Suprapubic skin (tissue), 4 donors: ENCODE measurements at regions not wholly inside any gene's neighbourhood (a gene's known extent, or its start where the extent isn't known, plus 50 kb on each side); places are given as distances from the start of the nearest gene placed in this dataset.

ENCODE experiments used
- DNase-seq, 2 donors: peaks; one replicate each; pipeline ENCODE4 v3.0.0-alpha.2; 2019; ENCODE audit warnings: low spot score in 2 of 2
- H3K27ac ChIP-seq: fragments of 200-600 bp; sonication (generic); one replicate; pipeline ENCODE4 v1.5.1; 2019
- H3K27me3 ChIP-seq: fragments of 200-600 bp; sonication (generic); one replicate; pipeline ENCODE4 v1.5.1; 2019
- H3K36me3 ChIP-seq: fragments of 200-600 bp; sonication (generic); one replicate; pipeline ENCODE4 v1.5.1; 2019
- H3K4me1 ChIP-seq: fragments of 200-600 bp; sonication (generic); one replicate; pipeline ENCODE4 v1.5.1; 2019
- H3K4me3 ChIP-seq: fragments of 200-600 bp; sonication (generic); one replicate; pipeline ENCODE4 v1.5.1; 2019; ENCODE audit warnings: mild to moderate bottlenecking
- H3K9me3 ChIP-seq: fragments of 200-600 bp; sonication (generic); one replicate; pipeline ENCODE4 v1.5.1; 2019
- CTCF ChIP-seq, 2 donors: fragments of 200-600 bp in 1 of 2; fragments of 450-650 bp in 1 of 2; sonication (generic) in 1 of 2; IDR thresholded peaks; one replicate each; pipeline ENCODE4 v1.5.1; 2016 to 2019; ENCODE audit warnings: antibody characterized with exemption in 2 of 2, mild to moderate bottlenecking in 1 of 2, moderate library complexity in 1 of 2
- EP300 ChIP-seq: sonication (generic); formaldehyde crosslinking; IDR thresholded peaks from one replicate; pipeline ENCODE4 v1.6.1; 2017; ENCODE audit warnings: antibody characterized with exemption
- POLR2A ChIP-seq, 2 donors: fragments of 450-650 bp; IDR thresholded peaks; one replicate each; pipeline ENCODE4 v1.6.1; 2017; ENCODE audit warnings: antibody characterized with exemption in 2 of 2, mild to moderate bottlenecking in 2 of 2, moderate library complexity in 2 of 2
- POLR2AphosphoS5 ChIP-seq, 3 donors: sonication (generic); formaldehyde crosslinking; IDR thresholded peaks; one replicate each; pipeline ENCODE4 v1.6.1; 2017; ENCODE audit warnings: antibody characterized with exemption in 3 of 3
- WGBS: methylation state at CpG from one replicate; pipeline ENCODE4 v1.1.5; 2018; 5-methylcytosine and 5-hydroxymethylcytosine counted together

DNA sequence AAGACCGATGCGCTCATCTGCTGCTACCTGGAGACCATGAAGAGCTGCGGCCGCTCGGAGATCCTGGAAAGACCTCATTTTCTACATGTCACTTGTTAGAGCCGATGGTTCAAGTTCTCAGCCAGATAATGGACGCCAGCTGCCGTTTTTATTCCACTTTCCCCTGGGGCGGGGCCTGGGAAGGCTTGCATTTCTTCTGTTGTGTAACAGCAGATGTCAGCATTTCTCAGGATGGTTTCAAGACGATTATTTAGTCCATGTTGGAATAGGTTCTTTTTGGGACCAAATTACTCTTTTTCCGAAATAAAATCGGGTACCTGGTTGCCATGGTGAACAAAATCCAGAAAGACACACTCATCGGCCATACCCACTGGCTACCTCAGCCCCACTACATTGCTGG lies 1418.3 kb downstream of the CDH11 start:
- H3K36me3 ChIP-seq = no peaks in the 10 kb centered on the region
- H3K9me3 ChIP-seq = no peaks in the 10 kb centered on the region
- no peak for DNase-seq
- WGBS = 86% methylated on average over 13 of the region's 13 CpGs
- no peaks in the 10 kb centered on the region for H3K4me1 ChIP-seq
- no peak overlapping the region for H3K4me3 ChIP-seq
- TF ChIP-seq POLR2AphosphoS5 (IDR thresholded peaks at IDR 0.05) (no peak), EP300 (no peak), POLR2A (IDR thresholded peaks at IDR 0.05) (no peak), CTCF (IDR thresholded peaks at IDR 0.05) (no peak)
- H3K27ac ChIP-seq = no peak overlapping the region
- no peaks in the 10 kb centered on the region for H3K27me3 ChIP-seq

GRCh38 chr16:63702981-63703590 lies 1418.8 kb downstream of the CDH11 start:
- no peaks in the 10 kb centered on the region for H3K9me3 ChIP-seq
- H3K4me1 ChIP-seq = no peaks in the 10 kb centered on the region
- no peaks in the 10 kb centered on the region for H3K36me3 ChIP-seq
- H3K4me3 ChIP-seq = no peak overlapping the region
- TF ChIP-seq CTCF (IDR thresholded peaks at IDR 0.05) (no peak), POLR2AphosphoS5 (IDR thresholded peaks at IDR 0.05) (no peak), POLR2A (IDR thresholded peaks at IDR 0.05) (no peak), EP300 (no peak)
- DNase-seq = no peak
- WGBS = 60% methylated on average over 11 of the region's 11 CpGs
- no peak overlapping the region for H3K27ac ChIP-seq
- no peaks in the 10 kb centered on the region for H3K27me3 ChIP-seq

DNA sequence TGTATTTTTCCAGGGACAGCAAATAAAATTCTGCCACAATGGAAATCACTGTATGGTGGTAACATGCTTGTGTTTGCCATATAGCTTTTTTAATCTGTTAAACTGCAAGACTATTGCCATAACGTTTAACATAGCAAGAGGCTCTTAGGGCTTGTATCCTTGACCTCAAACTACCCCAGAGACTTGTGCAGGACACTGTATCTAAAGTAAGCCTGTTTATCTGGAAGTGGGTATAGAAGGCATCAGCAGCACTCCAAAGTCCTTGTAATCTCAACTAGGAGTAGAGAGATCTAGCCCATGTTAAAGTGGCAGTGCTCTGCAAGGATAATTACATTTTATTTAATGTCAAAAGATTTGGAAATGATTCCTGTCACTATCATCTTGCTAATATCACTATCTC lies 1424.1 kb downstream of the CDH11 start:
- Histone ChIP-seq H3K9me3 (no peaks in the 10 kb centered on the region), H3K36me3 (no peaks in the 10 kb centered on the region), H3K4me3 (no peak overlapping the region), H3K27ac (no peak overlapping the region), H3K4me1 (no peaks in the 10 kb centered on the region), H3K27me3 (no peaks in the 10 kb centered on the region)
- no peak for DNase-seq
- TF ChIP-seq EP300 (no peak), POLR2AphosphoS5 (IDR thresholded peaks at IDR 0.05) (no peak), POLR2A (IDR thresholded peaks at IDR 0.05) (no peak), CTCF (IDR thresholded peaks at IDR 0.05) (no peak)
- WGBS = 68% methylated on average over 1 of the region's 1 CpG

- WGBS = 55% methylated on average over 1 of the region's 1 CpG
- Histone ChIP-seq H3K4me1 (no peaks in the 10 kb centered on the region), H3K27me3 (no peaks in the 10 kb centered on the region), H3K9me3 (no peaks in the 10 kb centered on the region), H3K27ac (no peak overlapping the region), H3K36me3 (no peaks in the 10 kb centered on the region), H3K4me3 (no peak overlapping the region)
- no peak for TF ChIP-seq EP300
- no peak for TF ChIP-seq POLR2A (IDR thresholded peaks at IDR 0.05)
- TF ChIP-seq CTCF (IDR thresholded peaks at IDR 0.05) = no peak
- TF ChIP-seq POLR2AphosphoS5 (IDR thresholded peaks at IDR 0.05) = no peak
- DNase-seq = no peak
Observed at GRCh38 chr16:63695347-63695746, 1426.5 kb downstream of the CDH11 start.

GRCh38 chr16:63690961-63691360 lies 1430.9 kb downstream of the CDH11 start:
- DNase-seq = no peak
- no peak overlapping the region for H3K4me3 ChIP-seq
- 62% methylated on average over 7 of the region's 7 CpGs for WGBS
- H3K27ac ChIP-seq = no peak overlapping the region
- H3K4me1 ChIP-seq = no peaks in the 10 kb centered on the region
- TF ChIP-seq CTCF (IDR thresholded peaks at IDR 0.05) (no peak), POLR2AphosphoS5 (IDR thresholded peaks at IDR 0.05) (no peak)
- no peaks in the 10 kb centered on the region for H3K9me3 ChIP-seq
- no peaks in the 10 kb centered on the region for H3K36me3 ChIP-seq
- no peaks in the 10 kb centered on the region for H3K27me3 ChIP-seq
